ENCODE measurements at regions not wholly inside any gene's neighbourhood (a gene's known extent, or its start where the extent isn't known, plus 50 kb on each side); places are given as distances from the start of the nearest gene placed in this dataset.

DNA sequence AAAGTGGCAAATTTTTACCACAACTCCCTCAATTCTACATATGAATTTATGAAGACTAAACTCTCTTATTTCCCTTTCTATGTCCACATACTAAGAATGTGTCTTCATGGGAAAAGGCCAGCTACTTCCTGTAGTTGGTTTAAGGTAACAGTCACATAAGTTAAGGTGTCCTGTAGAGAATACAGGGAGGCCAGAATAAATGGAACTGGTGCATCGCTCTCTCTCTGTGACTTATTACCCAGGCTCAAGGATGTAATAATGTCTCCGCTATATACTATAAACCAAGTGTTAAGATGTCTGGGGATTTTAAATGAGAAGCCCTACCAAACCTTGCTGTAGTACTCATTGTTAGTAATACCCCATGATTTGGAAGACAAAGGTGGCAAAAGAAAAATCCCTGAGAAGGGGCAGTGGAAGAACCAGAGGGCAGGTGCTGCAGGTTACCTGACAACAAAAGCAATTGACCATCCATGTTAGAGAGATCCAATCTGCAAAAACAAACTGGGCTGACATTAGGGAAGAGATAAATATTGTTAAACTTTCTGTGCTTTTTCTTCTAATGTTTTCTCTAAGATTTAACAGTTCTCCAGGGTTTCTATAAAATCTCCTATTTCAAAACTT is 372.8 kb downstream of the TMX3 start:
- ChIA-PET CTCF (ENCODE audit: partially characterized antibody) (no interaction called here), POLR2A (ENCODE audit: partially characterized antibody) (no interaction called here)
- TF ChIP-seq RXRA (IDR thresholded peaks at IDR 0.05; ENCODE audit: insufficient read depth, low read depth, low read length), result no peak
- TF ChIP-seq EZH2 (IDR thresholded peaks at IDR 0.05; ENCODE audit: low read depth, low read length, severe bottlenecking), result no peak
- no peak for TF ChIP-seq CTCF (IDR thresholded peaks at IDR 0.05; ENCODE audit: control extremely low read depth in 1 of 3, insufficient read depth in 1 of 3, low read depth in 1 of 3, low read length in 3 of 3)
- TF ChIP-seq TAF1 (IDR thresholded peaks at IDR 0.05; ENCODE audit: low read depth, low read length), result no peak
- no peak for TF ChIP-seq GTF2F1 (IDR thresholded peaks at IDR 0.05; ENCODE audit: borderline replicate concordance, low read depth, low read length)
- no peak overlapping the region for H2AFZ ChIP-seq (ENCODE audit: low read length)
- no peaks in the 10 kb centered on the region for H3K79me2 ChIP-seq (ENCODE audit: control insufficient read depth in 1 of 2, insufficient read depth in 2 of 2, low read length in 2 of 2)
- H3K27ac ChIP-seq (ENCODE audit: low read depth, low read length), result no peak overlapping the region
- no peak overlapping the region for H2BK20ac ChIP-seq (ENCODE audit: low read length)
- H4K91ac ChIP-seq (replicated peaks; ENCODE audit: insufficient read length, low read length), result no peak overlapping the region
- no peak overlapping the region for H3K23ac ChIP-seq (ENCODE audit: insufficient read length)
- H3K9me3 ChIP-seq (ENCODE audit: insufficient read depth in 2 of 2, low read depth in 1 of 2, low read length in 1 of 2), result no peaks in the 10 kb centered on the region
- no peak overlapping the region for H4K8ac ChIP-seq (ENCODE audit: extremely low read depth, insufficient read depth, low read length)
- WGBS, 2 experiments (ENCODE audit: extremely low coverage in 1 of 2, insufficient coverage in 1 of 2, insufficient read length in 1 of 2, insufficient replicate concordance in 2 of 2, low coverage in 1 of 2, low lambda C conversion rate in 2 of 2, missing lambda C conversion rate in 1 of 2), result 94% methylated on average over 2 of the region's 2 CpGs; no CpG with 5 or more reads in 1 of the 2 experiments
- no peak overlapping the region for H2BK15ac ChIP-seq (ENCODE audit: low read length)
- H2BK12ac ChIP-seq (ENCODE audit: low read depth, low read length), result no peak overlapping the region
- no peak overlapping the region for H3K9ac ChIP-seq (replicated peaks in 1 of 4; ENCODE audit: extremely low read depth in 1 of 4, low read depth in 3 of 4, low read length in 3 of 4)
- H3K56ac ChIP-seq (replicated peaks; ENCODE audit: insufficient read length, low read depth, low read length), result no peak overlapping the region
- H3K4me2 ChIP-seq (ENCODE audit: insufficient read depth in 1 of 2, low read depth in 2 of 2, low read length in 2 of 2), result no peak overlapping the region
- no peaks in the 10 kb centered on the region for H3K79me1 ChIP-seq (ENCODE audit: low read depth, low read length)
- no peaks in the 10 kb centered on the region; a peak in 1 of 7 replicates for H3K4me1 ChIP-seq (replicated peaks in 1 of 4; ENCODE audit: control insufficient read depth in 3 of 4, insufficient read depth in 4 of 4, low read length in 3 of 4)
- no peaks in the 10 kb centered on the region for H4K20me1 ChIP-seq (replicated peaks in 1 of 2; ENCODE audit: control insufficient read depth in 1 of 2, insufficient read depth in 2 of 2, low read length in 2 of 2)
- no peak for DNase-seq (ENCODE audit: low read depth in 1 of 2, low spot score in 2 of 2)
- no peaks in the 10 kb centered on the region for H3K23me2 ChIP-seq (ENCODE audit: low read depth, low read length)
- H2AK5ac ChIP-seq (ENCODE audit: low read depth, low read length), result no peak overlapping the region
- no peaks in the 10 kb centered on the region for H3K27me3 ChIP-seq (replicated peaks in 1 of 4; ENCODE audit: control insufficient read depth in 3 of 4, extremely low read depth in 1 of 4, insufficient read depth in 3 of 4, low read length in 3 of 4)
- no peak overlapping the region for H2BK5ac ChIP-seq (ENCODE audit: low read depth, low read length)
- H3K4ac ChIP-seq (replicated peaks; ENCODE audit: insufficient read length, low read depth, low read length), result no peak overlapping the region
- no peak overlapping the region for H4K5ac ChIP-seq (ENCODE audit: insufficient read length, low read depth, low read length)
- H3K18ac ChIP-seq (ENCODE audit: extremely low read depth, low read length), result no peak overlapping the region
- H3K14ac ChIP-seq (ENCODE audit: insufficient read length), result no peak overlapping the region
- no peak for FAIRE-seq
- H3K4me3 ChIP-seq (ENCODE audit: extremely low read depth in 1 of 4, insufficient read depth in 2 of 4, low read depth in 3 of 4, low read length in 4 of 4), result no peak overlapping the region
- no peak overlapping the region for H2BK120ac ChIP-seq (replicated peaks; ENCODE audit: low read depth, low read length)
- no peaks in the 10 kb centered on the region for H3K36me3 ChIP-seq (ENCODE audit: control insufficient read depth in 2 of 4, insufficient read depth in 4 of 4, low read length in 3 of 4)
